ENCODE measurements at regions not wholly inside any gene's neighbourhood (a gene's known extent, or its start where the extent isn't known, plus 50 kb on each side); places are given as distances from the start of the nearest gene placed in this dataset.

DNA sequence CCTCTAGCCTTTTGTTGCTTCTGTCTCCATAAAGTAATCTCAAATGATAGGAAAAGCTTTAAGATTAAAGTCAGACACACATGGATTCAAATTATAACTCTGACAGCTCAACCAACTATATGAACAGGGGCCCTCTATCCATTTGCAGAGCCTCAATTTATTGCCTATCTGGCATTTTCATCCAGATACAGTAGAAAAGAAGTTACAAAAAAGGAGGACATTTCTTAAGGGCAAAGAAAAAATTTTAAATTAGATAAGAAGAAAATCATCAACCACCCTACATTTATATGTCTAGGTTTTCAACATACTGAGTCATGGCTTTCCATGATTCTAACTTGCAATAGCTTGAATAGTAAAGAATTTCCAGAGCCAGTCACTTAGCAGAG lies 567.2 kb downstream of the CAAP1 start:
- no peak for TF ChIP-seq CTCF (IDR thresholded peaks at IDR 0.05; ENCODE audit: low read depth, low read length)
- no peak overlapping the region for H3K4me3 ChIP-seq (ENCODE audit: low read depth, low read length)
- in situ Hi-C loops (cut with HindIII; ENCODE audit: low sequenced_read_pairs) = no loop called here
- no peak for DNase-seq (ENCODE audit: low read depth, low spot score)

- TF ChIP-seq CTCF (IDR thresholded peaks at IDR 0.05; ENCODE audit: low read depth, low read length) = no peak
- in situ Hi-C loops (cut with HindIII; ENCODE audit: low sequenced_read_pairs) = no loop called here
- no peak overlapping the region for H3K4me3 ChIP-seq (ENCODE audit: low read depth, low read length)
- DNase-seq (ENCODE audit: low read depth, low spot score) = no peak
Observed at GRCh38 chr9:26324786-26325443, 567.7 kb downstream of the CAAP1 start.

DNA sequence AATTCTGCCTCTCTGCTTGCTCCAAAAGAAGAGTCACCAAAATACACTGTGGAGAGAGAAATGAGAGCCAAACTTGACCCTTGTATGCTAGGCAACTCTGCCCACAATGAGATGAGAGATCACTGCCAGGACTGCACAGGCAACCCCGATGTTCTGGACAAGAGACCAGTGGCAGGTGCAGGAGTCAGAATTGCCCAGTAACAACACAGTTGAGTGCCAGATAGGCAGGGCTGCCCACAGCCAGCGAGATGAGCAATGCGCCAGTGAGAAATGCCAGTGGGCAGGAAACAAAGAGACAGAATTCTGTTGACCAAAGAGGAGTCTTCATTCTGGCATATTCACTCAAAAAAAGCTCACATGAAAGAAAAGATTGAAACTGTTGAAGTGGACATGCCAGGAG lies 570.7 kb downstream of the CAAP1 start:
- DNase-seq (ENCODE audit: low read depth, low spot score) = no peak
- in situ Hi-C loops (cut with HindIII; ENCODE audit: low sequenced_read_pairs) = no loop called here
- TF ChIP-seq CTCF (IDR thresholded peaks at IDR 0.05; ENCODE audit: low read depth, low read length) = no peak
- H3K4me3 ChIP-seq (ENCODE audit: low read depth, low read length) = no peak overlapping the region

GRCh38 chr9:26319859-26320258 lies 572.7 kb downstream of the CAAP1 start:
- TF ChIP-seq CTCF (IDR thresholded peaks at IDR 0.05; ENCODE audit: low read depth, low read length) = no peak
- no peak overlapping the region for H3K4me3 ChIP-seq (ENCODE audit: low read depth, low read length)
- no peak for DNase-seq (ENCODE audit: low read depth, low spot score)
- in situ Hi-C loops (cut with HindIII; ENCODE audit: low sequenced_read_pairs) = no loop called here

- no peak for DNase-seq (ENCODE audit: low read depth, low spot score)
- H3K4me3 ChIP-seq (ENCODE audit: low read depth, low read length) = no peak overlapping the region
- in situ Hi-C loops (cut with HindIII; ENCODE audit: low sequenced_read_pairs) = no loop called here
- no peak for TF ChIP-seq CTCF (IDR thresholded peaks at IDR 0.05; ENCODE audit: low read depth, low read length)
Observed at GRCh38 chr9:26313108-26313507, 579.5 kb downstream of the CAAP1 start.

GRCh38 chr9:26311463-26311995 lies 581.1 kb downstream of the CAAP1 start:
- in situ Hi-C loops (cut with HindIII; ENCODE audit: low sequenced_read_pairs) = no loop called here
- no peak for DNase-seq (ENCODE audit: low read depth, low spot score)
- H3K4me3 ChIP-seq (ENCODE audit: low read depth, low read length) = no peak overlapping the region
- no peak for TF ChIP-seq CTCF (IDR thresholded peaks at IDR 0.05; ENCODE audit: low read depth, low read length)
